Umbilical cord (tissue), 1 donor: ENCODE measurements at regions not wholly inside any gene's neighbourhood (a gene's known extent, or its start where the extent isn't known, plus 50 kb on each side); places are given as distances from the start of the nearest gene placed in this dataset.

Experiments used
- DNase-seq: peaks from one replicate; pipeline ENCODE4 v3.0.0-alpha.2; 2015; ENCODE audit warnings: low spot score

DNA sequence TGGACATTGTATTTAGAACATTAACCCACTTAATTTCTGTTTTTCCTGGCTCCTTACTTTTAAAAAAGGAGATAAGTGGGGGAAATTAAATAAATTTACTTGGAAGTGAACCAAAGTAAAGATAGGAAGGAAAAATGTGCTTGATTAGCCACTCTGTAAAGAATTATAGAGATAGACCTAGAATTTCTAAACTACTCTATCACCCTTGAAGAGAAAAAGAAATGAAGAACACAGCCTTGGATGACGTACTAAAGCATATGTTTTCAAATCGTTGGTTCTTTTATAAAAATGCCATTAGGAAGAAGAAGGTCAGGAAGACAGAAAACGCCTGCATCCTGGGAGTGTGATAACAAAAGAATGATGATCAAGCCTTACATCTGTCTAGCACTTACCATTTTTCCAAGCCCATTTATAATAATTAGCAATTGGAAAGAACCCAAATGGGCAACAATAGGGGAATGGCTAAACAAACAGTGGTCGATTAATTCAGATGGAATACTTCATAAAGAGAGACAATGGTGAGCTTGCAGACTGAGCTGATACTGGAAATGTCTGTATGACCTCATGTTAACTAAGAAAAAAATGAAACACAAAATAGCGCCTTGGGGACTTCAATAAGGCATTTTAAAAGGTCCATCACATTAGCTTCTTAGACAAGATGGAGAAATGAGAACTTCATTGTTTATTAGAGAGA, 81.0 kb upstream of the LRRC55 start:
- peak; percentile 45 for DNase-seq

DNA sequence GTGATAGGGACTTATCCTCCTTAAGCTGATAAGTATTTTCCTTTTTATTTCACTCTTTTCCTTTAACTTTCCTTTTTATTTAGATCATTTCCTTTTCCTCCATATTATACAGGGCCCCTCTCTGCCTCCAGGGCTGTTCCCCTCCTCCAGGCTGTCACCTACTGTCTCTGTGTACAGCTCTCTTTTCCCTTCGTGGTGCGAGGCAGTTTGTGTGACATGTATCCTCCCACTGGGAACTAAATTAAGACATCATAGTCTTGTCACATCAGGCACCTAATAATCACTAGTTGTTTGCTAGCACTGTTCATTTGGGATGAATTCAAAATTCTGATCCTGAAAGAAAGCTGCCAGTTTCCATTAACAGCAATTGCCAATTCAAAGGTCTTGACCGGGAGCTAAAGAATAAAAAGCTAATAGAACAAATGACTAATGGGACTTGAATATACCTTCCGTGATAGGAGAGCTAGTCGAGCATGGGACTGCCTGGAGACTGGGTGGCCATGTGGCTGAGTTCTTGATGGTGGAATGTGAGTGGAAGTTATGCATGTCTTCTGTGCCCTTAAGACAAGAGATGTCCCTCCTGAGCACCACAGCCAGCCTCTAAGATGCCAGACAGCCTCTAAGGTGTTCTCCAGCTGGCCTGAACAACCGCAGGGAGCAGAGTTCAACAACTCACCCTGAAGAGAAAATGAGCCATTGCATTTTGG, 77.7 kb upstream of the LRRC55 start:
- no peak for DNase-seq

DNA sequence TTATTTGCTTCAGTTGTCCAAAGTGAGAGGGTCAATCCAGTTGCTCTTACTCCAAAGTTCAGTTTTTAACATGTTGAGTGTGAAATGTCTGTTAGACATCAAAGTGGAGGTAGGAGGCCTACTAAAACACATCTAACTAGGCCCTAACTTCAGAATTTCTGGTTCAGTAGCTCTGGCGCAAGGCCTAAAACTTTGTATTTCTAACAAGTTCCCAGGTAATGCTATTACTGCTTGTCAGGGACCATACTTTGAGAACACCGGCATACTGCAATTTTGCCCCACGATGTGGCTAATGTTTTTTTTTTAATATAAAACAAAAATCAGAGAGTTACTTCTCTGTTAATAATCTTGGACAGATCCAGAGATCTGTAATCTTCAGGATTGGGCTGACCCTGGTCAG, 72.4 kb upstream of the LRRC55 start:
- no peak for DNase-seq

DNA sequence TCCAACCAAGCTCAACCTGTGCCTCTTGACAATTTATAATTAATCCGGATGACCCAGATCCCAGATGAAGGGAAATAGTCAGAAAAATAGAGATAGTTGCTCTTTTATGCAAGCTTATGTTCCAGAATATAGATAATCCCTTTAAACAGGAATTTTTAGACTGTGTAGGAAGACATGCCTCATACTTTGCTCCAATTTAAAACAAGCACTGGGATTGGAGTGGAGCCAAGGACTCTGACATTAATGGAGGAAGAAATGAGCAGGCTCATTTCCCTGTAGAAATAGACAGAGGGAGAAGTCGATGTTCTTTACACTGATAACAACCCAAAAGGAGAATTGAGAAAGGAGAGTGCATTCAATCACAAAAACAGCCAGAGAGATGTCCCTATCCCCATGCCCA, 70.1 kb upstream of the LRRC55 start:
- DNase-seq: peak; percentile 53

DNA sequence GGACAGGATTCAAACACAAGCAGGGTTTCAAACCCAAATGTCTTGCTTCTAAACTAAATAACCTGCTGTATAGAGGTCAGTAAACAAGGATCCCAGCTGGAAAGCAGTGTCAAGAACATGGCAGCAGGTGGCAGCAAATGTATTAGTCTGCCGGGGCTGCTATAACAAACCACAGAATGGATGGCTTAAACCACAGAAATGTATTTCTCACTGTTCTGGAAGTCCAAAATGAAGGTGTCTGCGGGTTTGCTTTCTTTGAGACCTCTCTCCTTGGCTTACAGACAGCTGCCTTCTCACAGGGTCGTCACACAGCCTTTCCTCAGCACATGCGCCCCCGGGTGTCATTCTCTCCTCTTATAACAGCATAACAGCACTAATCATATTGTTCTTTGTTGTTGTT, 65.1 kb upstream of the LRRC55 start:
- no peak for DNase-seq

DNA sequence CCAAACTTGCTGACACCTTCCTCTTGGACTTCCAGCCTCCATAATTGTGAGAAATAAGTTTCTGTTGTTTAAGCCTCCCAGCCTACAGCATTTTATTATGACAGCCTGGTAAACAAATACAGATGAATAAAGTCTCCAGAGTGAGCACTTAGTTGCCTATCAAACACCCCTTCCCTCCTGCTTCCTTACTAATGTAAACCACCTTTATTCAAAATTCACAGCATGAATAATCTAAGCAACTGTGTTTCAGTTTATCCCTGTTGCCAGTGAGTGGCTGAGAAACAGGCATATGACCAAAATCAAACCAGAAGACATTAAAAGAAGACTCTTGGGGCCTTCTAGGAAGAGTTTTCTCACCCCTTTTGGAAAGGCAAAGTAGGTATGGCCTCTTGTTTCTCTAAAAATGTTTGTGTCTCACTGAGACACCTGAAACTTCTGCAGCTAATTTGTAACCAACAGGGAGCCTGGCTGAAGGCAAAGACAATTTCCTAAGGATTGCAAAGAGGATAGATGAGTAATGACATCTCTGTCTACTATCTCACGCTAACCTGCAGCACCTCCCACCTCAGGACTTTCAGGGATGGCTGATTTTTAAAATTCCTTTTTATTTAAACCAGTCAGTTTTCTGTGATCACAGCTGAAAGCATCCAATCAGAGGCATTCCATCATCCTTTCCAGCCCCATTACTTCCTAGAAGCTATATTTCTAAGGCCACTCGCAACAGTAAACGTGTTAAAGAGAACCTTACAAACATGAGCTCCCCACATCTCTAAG, 61.4 kb upstream of the LRRC55 start:
- no peak for DNase-seq

DNA sequence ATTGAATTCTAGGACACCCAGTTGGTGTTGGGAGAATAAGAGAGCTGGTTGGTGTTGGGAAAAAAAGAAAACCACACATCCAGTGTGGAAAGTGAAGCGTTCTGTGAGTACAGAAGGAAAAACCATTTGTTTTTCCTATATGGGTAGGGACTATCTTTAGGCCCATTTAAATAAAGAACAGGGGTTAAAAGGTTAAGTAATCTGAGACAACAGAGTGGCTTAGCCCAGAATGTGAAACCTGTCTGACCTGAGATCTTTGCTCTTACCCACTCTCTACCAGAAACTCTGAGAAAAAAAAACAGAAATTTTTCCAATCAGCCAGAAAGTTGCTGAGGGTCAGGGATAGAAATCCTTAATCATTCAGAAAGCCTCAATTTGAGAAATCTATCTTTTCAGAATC, 59.8 kb upstream of the LRRC55 start:
- no peak for DNase-seq

DNA sequence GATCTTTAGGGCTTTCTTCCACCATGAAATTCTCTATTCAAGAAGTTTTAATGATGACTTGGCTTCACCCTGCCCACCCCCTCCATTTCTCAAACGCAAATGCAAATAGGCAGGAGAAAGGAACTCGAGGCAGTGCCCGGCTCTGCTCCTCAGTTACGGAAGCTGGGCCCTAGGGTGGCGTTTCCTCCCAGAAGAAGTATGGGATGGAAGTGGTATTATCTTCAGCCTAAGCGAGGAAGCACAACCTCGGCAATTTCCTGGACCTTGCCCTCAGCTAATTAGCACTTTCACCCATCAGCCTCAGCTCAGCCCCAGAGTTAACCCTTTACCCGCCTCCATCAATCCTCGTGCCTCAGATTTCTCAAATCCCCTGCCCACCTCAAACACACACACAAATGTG, 58.2 kb upstream of the LRRC55 start:
- no peak for DNase-seq

DNA sequence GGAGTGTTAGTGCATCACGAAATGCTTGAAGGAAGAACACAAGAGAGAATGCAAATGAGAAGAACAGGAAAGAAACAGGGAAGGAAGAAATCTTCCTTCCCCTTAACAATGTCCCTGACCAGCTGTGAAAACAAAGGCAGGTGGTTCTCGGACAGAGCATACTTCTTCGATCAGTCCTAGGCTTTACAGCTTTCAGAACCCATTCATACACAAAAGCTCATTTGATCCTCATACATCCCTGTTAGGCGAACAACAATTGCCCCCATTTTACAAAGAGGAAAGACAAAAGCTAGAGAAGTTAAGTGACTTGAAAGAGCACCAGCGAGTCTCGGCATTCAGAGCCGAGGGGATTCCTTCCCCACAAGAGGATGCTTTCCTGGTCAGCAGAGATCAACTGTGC, 57.2 kb upstream of the LRRC55 start:
- DNase-seq: no peak

DNA sequence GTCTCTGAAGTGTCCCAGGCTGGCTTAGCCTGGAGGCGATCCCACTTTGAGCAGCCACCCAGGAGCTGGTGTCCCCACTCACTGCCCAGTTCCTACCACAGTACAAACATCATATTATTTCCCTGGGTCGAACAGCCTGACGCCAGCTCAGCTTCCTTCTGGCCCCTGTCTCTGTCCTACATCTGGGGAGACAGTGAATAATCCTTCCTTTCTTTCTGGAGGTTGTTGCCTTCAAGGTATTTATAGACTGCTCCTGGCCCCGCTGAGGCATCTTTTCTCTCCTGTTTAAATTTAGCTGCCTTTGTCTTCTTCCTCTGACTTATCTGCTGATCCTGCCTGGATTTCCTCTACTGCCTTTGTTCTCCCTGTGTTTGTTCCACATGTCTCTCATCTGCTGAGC, 56.8 kb upstream of the LRRC55 start:
- no peak for DNase-seq

DNA sequence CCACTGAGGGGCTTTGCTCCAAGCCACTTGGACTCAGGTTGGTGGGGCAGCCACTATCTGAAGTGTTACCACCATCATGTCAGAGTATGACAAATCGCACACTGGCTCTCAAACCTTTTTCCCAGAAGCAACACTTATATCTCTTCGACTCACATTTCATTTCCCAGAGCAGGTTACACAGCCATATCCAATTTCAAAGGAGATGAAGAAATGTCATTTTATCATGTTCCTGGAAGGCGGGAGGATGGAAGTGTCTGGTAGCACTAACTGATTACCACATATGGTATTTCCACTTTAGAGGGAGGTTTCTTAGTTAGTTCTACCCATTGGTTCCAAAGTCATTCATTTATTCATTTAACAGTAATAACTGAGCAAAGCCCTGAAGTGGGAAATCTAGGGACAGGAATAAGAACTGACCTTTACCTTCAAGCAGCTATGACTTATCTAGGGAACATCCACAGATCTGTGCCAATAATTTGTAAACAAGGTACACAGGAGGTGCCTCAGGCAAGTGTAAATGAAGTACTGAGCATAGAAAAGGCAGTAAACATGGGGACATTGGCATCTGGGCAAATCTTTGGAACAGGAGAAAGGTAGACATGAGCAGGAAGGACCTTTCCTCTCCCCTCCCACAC, 54.9 kb upstream of the LRRC55 start:
- no peak for DNase-seq

DNA sequence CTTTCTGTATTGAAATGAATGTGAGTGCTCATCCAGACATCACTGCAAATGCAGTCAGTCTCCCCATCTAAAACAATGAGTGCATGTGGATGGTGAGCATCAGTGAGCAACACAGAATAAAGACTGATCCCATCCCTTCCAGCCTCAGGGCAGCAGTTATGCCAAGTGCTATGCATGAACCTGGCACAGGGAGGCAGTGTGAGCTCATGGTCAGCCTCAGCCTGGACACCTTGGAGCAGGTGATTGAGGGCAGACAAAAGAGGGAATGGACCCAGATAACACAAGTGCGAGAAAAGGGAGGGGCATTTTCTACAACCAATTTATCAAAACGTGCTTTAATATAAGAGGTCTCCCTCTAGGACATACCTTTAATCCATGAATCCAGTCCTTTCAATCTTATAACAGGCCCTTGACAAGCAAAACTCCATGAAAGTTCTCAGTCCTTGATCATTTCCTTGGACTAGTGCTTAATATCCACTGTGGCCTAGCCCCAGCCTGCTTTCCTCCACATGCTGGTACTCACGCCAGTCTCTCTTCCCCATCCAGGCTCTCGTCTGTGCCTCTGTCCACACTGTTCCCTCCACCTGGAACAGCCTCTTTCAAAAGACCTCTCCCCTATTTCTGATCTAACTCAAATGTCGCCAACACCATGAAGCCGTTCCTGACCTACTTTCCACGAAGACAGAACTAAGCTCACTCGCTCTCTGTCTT, 50.5 kb upstream of the LRRC55 start:
- no peak for DNase-seq
